ENCODE measurements at regions not wholly inside any gene's neighbourhood (a gene's known extent, or its start where the extent isn't known, plus 50 kb on each side); places are given as distances from the start of the nearest gene placed in this dataset.

DNA sequence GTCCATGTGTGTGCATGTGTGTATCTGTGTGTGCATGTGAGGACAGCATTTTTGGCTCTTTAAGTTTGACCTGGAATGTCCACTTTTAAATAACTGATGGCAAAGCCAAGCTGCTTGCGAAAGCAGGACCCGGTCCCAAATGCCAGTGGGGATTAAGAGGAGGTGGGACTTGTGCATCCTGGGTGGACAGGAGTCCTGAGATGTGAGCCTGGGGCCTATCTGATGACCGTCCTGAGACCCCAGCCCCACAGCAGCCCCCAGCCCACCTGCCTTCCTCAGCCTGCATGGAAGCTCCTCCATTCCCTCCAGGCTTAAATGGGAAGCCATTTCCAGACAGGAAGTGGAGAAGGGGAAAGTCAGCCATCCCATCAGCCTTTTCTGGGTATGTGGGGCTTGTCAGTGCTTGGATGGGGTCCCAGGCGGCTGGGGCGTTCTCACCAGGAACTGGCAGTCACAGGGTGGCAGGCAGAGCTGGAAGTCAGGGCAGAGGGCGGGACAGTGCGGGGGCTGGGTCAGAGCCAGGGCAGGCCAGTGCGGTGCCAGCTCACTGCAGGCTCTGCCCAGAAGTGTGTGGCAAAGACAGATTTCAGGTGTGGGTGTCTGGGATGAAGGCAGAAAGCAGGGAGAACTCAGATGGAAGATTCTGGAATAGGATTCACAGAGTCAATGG, 117.8 kb downstream of the ACKR3 start:
- intact Hi-C loops (cut with micrococcal nuclease), result no loop called here
- ChIA-PET POLR2A (interaction anchor here (0.5 to 1.8 kb wide), 4 partner anchors 9 to 83 kb away, joined by 4 to 5 read pairs (median 4); no protein-coding TSS in a partner anchor), CTCF (no interaction called here)
- no peak overlapping the region for H3K27ac Mint-ChIP-seq (ENCODE audit: low read depth, unreplicated experiment)
- no peaks in the 10 kb centered on the region for H3K9me3 Mint-ChIP-seq (ENCODE audit: unreplicated experiment)
- no peak overlapping the region for H3K4me3 Mint-ChIP-seq (ENCODE audit: unreplicated experiment)
- H3K36me3 Mint-ChIP-seq (ENCODE audit: insufficient read depth, unreplicated experiment), result no peaks in the 10 kb centered on the region
- peaks cover 67% of the 10 kb centered on the region for H3K4me1 Mint-ChIP-seq (ENCODE audit: insufficient read depth, unreplicated experiment)
- DNase-seq (ENCODE audit: unreplicated experiment), result peak; percentile 51
- H3K27me3 Mint-ChIP-seq (ENCODE audit: insufficient read depth, unreplicated experiment), result no peaks in the 10 kb centered on the region
- BruUV-seq (replicated peaks), result no TSS peak
- TF ChIP-seq, protein P1, sequence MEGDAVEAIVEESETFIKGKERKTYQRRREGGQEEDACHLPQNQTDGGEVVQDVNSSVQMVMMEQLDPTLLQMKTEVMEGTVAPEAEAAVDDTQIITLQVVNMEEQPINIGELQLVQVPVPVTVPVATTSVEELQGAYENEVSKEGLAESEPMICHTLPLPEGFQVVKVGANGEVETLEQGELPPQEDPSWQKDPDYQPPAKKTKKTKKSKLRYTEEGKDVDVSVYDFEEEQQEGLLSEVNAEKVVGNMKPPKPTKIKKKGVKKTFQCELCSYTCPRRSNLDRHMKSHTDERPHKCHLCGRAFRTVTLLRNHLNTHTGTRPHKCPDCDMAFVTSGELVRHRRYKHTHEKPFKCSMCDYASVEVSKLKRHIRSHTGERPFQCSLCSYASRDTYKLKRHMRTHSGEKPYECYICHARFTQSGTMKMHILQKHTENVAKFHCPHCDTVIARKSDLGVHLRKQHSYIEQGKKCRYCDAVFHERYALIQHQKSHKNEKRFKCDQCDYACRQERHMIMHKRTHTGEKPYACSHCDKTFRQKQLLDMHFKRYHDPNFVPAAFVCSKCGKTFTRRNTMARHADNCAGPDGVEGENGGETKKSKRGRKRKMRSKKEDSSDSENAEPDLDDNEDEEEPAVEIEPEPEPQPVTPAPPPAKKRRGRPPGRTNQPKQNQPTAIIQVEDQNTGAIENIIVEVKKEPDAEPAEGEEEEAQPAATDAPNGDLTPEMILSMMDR (IDR thresholded peaks at IDR 0.05; ENCODE audit: unreplicated experiment), result no peak

DNA sequence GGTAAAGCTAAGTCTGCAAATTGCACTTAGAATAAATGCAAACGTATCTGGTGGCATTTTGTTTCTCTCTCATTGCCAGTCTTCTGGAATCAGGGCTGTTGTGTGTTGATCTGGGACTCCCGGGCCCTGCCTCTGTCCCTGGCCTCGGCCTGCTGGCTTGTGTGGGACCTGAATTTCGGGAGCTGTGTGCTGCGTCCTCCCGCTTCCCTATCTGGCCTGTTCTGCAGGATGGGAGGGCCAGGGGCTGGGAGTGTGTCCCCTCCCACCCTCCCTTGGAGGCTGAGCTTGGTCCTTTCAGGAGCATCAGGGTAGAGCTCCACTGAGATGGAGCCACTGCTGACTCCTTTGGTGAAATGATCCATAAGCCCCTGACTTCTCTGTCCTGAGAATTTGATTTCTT, 118.5 kb downstream of the ACKR3 start:
- H3K4me3 Mint-ChIP-seq (ENCODE audit: unreplicated experiment), result no peak overlapping the region
- CTCF ChIA-PET, result no interaction called here
- TF ChIP-seq, protein P1 (IDR thresholded peaks at IDR 0.05; ENCODE audit: unreplicated experiment), result no peak
- BruUV-seq (replicated peaks), result no TSS peak
- no peaks in the 10 kb centered on the region for H3K9me3 Mint-ChIP-seq (ENCODE audit: unreplicated experiment)
- DNase-seq (ENCODE audit: unreplicated experiment), result no peak
- H3K27ac Mint-ChIP-seq (ENCODE audit: low read depth, unreplicated experiment), result no peak overlapping the region
- H3K4me1 Mint-ChIP-seq (ENCODE audit: insufficient read depth, unreplicated experiment), result peaks cover 59% of the 10 kb centered on the region
- H3K36me3 Mint-ChIP-seq (ENCODE audit: insufficient read depth, unreplicated experiment), result no peaks in the 10 kb centered on the region
- intact Hi-C loops (cut with micrococcal nuclease), result no loop called here
- POLR2A ChIA-PET, result interaction anchor here (1.2 to 1.8 kb wide), 3 partner anchors 9 to 82 kb away, joined by 4 to 5 read pairs (median 4); no protein-coding TSS in a partner anchor
- no peaks in the 10 kb centered on the region for H3K27me3 Mint-ChIP-seq (ENCODE audit: insufficient read depth, unreplicated experiment)

DNA sequence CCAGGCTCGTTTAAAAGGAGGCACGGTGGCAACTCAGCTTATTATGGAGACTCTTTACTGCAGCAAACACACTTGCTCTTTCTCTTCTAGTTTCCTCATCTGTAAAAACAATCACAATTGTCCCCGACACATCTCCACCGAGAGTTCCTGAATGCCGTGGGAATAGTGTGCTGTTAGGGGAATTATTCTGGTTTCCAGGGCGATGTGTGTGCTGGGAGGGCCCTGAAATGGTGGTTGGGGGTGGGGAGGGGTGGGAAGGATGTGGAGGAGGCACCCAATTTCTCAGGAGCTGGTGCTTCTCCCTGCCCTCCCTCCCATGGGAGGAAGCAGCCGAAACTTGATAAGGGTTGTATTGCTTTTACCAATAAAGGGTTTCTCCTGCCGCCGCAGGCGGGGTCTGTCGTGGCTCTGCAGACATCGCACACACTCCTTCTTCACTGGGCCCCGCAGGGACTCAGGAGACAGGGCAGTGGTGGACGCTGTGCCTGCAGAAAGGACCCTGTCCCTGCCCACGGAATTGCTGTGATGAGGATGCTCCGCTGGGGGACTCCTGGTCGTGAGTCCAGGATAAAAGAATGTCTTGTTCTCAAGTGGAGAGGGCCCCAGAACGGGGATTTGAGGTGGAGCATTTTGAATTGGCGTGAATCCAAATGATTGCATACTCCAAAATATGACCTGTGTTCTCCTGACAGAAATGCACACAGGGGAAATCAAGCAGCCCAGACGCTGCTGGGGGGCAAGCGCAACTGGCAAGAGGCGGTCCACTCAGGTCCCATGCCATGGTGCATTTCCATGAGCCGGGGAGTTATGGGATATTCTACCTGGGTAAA, 119.2 kb downstream of the ACKR3 start:
- H3K36me3 Mint-ChIP-seq (ENCODE audit: insufficient read depth, unreplicated experiment), result no peaks in the 10 kb centered on the region
- no peaks in the 10 kb centered on the region for H3K27me3 Mint-ChIP-seq (ENCODE audit: insufficient read depth, unreplicated experiment)
- peak; percentile 18 for DNase-seq (ENCODE audit: unreplicated experiment)
- ChIA-PET CTCF (interaction anchor here (1.2 kb wide), 1 partner anchor 81 kb away, joined by 3 read pairs; no protein-coding TSS in a partner anchor), POLR2A (interaction anchor here (0.9 to 1.8 kb wide), 7 partner anchors 8 to 81 kb away, joined by 3 to 12 read pairs (median 5); no protein-coding TSS in a partner anchor)
- no TSS peak for BruUV-seq (replicated peaks)
- no peaks in the 10 kb centered on the region for H3K9me3 Mint-ChIP-seq (ENCODE audit: unreplicated experiment)
- H3K27ac Mint-ChIP-seq (ENCODE audit: low read depth, unreplicated experiment), result peak overlapping the region; percentile 40
- intact Hi-C loops (cut with micrococcal nuclease), result no loop called here
- no peak overlapping the region for H3K4me3 Mint-ChIP-seq (ENCODE audit: unreplicated experiment)
- H3K4me1 Mint-ChIP-seq (ENCODE audit: insufficient read depth, unreplicated experiment), result peaks cover 58% of the 10 kb centered on the region
- TF ChIP-seq, protein P1 (IDR thresholded peaks at IDR 0.05; ENCODE audit: unreplicated experiment), result no peak

DNA sequence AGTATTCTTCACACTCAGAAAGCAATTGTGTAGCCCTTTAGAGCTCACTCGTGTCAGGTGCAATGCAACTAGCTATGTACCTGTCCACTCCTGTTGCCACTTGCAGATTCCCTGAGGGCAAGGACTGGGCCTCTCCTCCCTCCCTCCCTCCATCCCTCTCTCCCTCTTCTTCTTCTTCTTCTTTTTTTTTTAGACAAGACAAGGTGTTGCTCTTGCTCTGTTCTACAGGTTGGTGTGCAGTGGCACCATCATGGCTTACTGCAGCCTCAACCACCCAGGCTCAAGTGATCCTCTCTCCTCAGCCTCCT, 119.7 kb downstream of the ACKR3 start:
- Mint-ChIP-seq H3K27me3 (ENCODE audit: insufficient read depth, unreplicated experiment) (no peaks in the 10 kb centered on the region), H3K4me1 (ENCODE audit: insufficient read depth, unreplicated experiment) (peaks cover 58% of the 10 kb centered on the region)
- POLR2A ChIA-PET, result interaction anchor here (0.9 to 1.7 kb wide), 4 partner anchors 8 to 81 kb away, joined by 3 to 12 read pairs (median 6); no protein-coding TSS in a partner anchor

More for the DNA sequence above, 119.7 kb downstream of the ACKR3 start:
- no peaks in the 10 kb centered on the region for H3K36me3 Mint-ChIP-seq (ENCODE audit: insufficient read depth, unreplicated experiment)
- CTCF ChIA-PET, result interaction anchor here (1.2 kb wide), 1 partner anchor 81 kb away, joined by 3 read pairs; no protein-coding TSS in a partner anchor
- intact Hi-C loops (cut with micrococcal nuclease), result no loop called here
- H3K9me3 Mint-ChIP-seq (ENCODE audit: unreplicated experiment), result no peaks in the 10 kb centered on the region
- H3K4me3 Mint-ChIP-seq (ENCODE audit: unreplicated experiment), result no peak overlapping the region
- peak overlapping the region; percentile 40 for H3K27ac Mint-ChIP-seq (ENCODE audit: low read depth, unreplicated experiment)
- TF ChIP-seq, protein P1 (IDR thresholded peaks at IDR 0.05; ENCODE audit: unreplicated experiment), result no peak
- peak; percentile 20 for DNase-seq (ENCODE audit: unreplicated experiment)
- BruUV-seq (replicated peaks), result no TSS peak

All from MCF 10A (cell line).